GM23338 (cell line): ENCODE measurements at regions not wholly inside any gene's neighbourhood (a gene's known extent, or its start where the extent isn't known, plus 50 kb on each side); places are given as distances from the start of the nearest gene placed in this dataset.

Experiments
- ATAC-seq: fragments of 200-7000 bp; cut with Tn5 transposase; 3 replicates; pipeline ENCODE4 v1.9.1; 2020
- DNase-seq: peaks from one replicate; pipeline ENCODE4 v3.0.0-alpha.2; 2015; ENCODE audit warnings: low spot score
- H2AFZ ChIP-seq: fragments of 200-600 bp; sonication (generic); 2 replicates; pipeline ENCODE4 v1.8.0; 2016; ENCODE audit warnings: antibody characterized with exemption, mild to moderate bottlenecking, moderate library complexity
- H3F3A ChIP-seq: fragments of 200-600 bp; sonication (generic); replicated peaks from 2 replicates; pipeline ENCODE4 v1.8.0; 2017; ENCODE audit warnings: antibody characterized with exemption, mixed run types, low read depth
- H3K27ac ChIP-seq: fragments of 200-600 bp; sonication (generic); 2 replicates; pipeline ENCODE4 v1.6.1; 2016; ENCODE audit warnings: low read depth
- H3K27me3 ChIP-seq: fragments of 200-600 bp; sonication (generic); 2 replicates; pipeline ENCODE4 v1.8.0; 2016; ENCODE audit warnings: mild to moderate bottlenecking, mixed run types, moderate library complexity; ENCODE audit not compliant: insufficient read depth
- H3K36me3 ChIP-seq: fragments of 200-600 bp; sonication (generic); 2 replicates; pipeline ENCODE4 v1.8.0; 2016; ENCODE audit warnings: mild to moderate bottlenecking; ENCODE audit not compliant: insufficient read depth
- H3K4me1 ChIP-seq: fragments of 200-600 bp; sonication (generic); 2 replicates; pipeline ENCODE4 v1.8.0; 2016; ENCODE audit warnings: mild to moderate bottlenecking, moderate library complexity; ENCODE audit not compliant: insufficient read depth
- H3K4me2 ChIP-seq: fragments of 200-600 bp; sonication (generic); 2 replicates; pipeline ENCODE4 v1.7.1; 2017; ENCODE audit warnings: mixed run types
- H3K4me3 ChIP-seq: fragments of 200-600 bp; sonication (generic); 2 replicates; pipeline ENCODE4 v1.6.1; 2016; ENCODE audit warnings: mixed run types
- H3K79me2 ChIP-seq: fragments of 200-600 bp; sonication (generic); replicated peaks from 2 replicates; pipeline ENCODE4 v1.8.0; 2017; ENCODE audit warnings: mild to moderate bottlenecking; ENCODE audit not compliant: insufficient read depth
- H3K9me2 ChIP-seq: fragments of 200-600 bp; sonication (generic); 2 replicates; pipeline ENCODE4 v1.8.0; 2017; ENCODE audit not compliant: insufficient read depth
- H4K20me1 ChIP-seq: fragments of 200-600 bp; sonication (generic); replicated peaks from 2 replicates; pipeline ENCODE4 v1.8.0; 2017; ENCODE audit warnings: mild to moderate bottlenecking; ENCODE audit not compliant: insufficient read depth
- H3K27ac Mint-ChIP-seq: 2 replicates; pipeline ENCODE4 v1.8.0; 2020; ENCODE audit warnings: inconsistent platforms, mild to moderate bottlenecking, moderate library complexity, mixed read lengths
- H3K27me3 Mint-ChIP-seq: 3 replicates; pipeline ENCODE4 v1.8.0; 2022; ENCODE audit warnings: low read depth, mild to moderate bottlenecking, moderate library complexity, mixed read lengths, inconsistent platforms; ENCODE audit not compliant: insufficient read depth, poor library complexity
- H3K36me3 Mint-ChIP-seq: 3 replicates; pipeline ENCODE4 v1.8.0; 2021; ENCODE audit warnings: low read depth, mild to moderate bottlenecking, inconsistent platforms, moderate library complexity, mixed read lengths
- H3K4me1 Mint-ChIP-seq: 3 replicates; pipeline ENCODE4 v1.8.0; 2020; ENCODE audit warnings: mild to moderate bottlenecking, inconsistent platforms, mixed read lengths
- H3K4me3 Mint-ChIP-seq: 3 replicates; pipeline ENCODE4 v1.8.0; 2021; ENCODE audit warnings: moderate library complexity, mild to moderate bottlenecking, inconsistent platforms, mixed read lengths
- H3K9me3 Mint-ChIP-seq: 3 replicates; pipeline ENCODE4 v1.8.0; 2020; ENCODE audit warnings: moderate library complexity, mild to moderate bottlenecking, inconsistent platforms, mixed read lengths
- CREB1 ChIP-seq: fragments of 250-450 bp; sonication (Bioruptor Pico); IDR thresholded peaks from 2 replicates; pipeline ENCODE4 v1.5.0; 2020; ENCODE audit warnings: low read depth, mild to moderate bottlenecking, moderate library complexity
- EZH2 ChIP-seq: fragments of 200-600 bp; sonication (generic); IDR thresholded peaks from one replicate; pipeline ENCODE4 v1.8.0; 2017; ENCODE audit warnings: antibody characterized with exemption, mild to moderate bottlenecking, low read depth; ENCODE audit not compliant: unreplicated experiment
- EZH2phosphoT487 ChIP-seq: fragments of 200-600 bp; sonication (generic); IDR thresholded peaks from one replicate; pipeline ENCODE4 v1.8.1; 2018; ENCODE audit warnings: antibody characterized with exemption; ENCODE audit not compliant: unreplicated experiment
- JUNB ChIP-seq: IDR thresholded peaks from one replicate; pipeline ENCODE4 v1.6.1; 2016; ENCODE audit warnings: antibody characterized with exemption; ENCODE audit not compliant: unreplicated experiment
- NANOG ChIP-seq: IDR thresholded peaks from 2 replicates; pipeline ENCODE4 v1.6.1; 2016; ENCODE audit warnings: antibody characterized with exemption, borderline replicate concordance
- POLR2AphosphoS5 ChIP-seq: IDR thresholded peaks from 2 replicates; pipeline ENCODE4 v1.6.1; 2016; ENCODE audit warnings: antibody characterized with exemption, low read depth
- STAT1 ChIP-seq: IDR thresholded peaks from one replicate; pipeline ENCODE4 v1.6.1; 2016; ENCODE audit warnings: antibody characterized with exemption; ENCODE audit not compliant: unreplicated experiment
- ZNF114 ChIP-seq: fragments of 250-450 bp; sonication (Bioruptor Pico); IDR thresholded peaks from 2 replicates; pipeline ENCODE4 v1.5.0; 2020; ENCODE audit warnings: mild to moderate bottlenecking, moderate library complexity
- ZNF331 ChIP-seq: fragments of 250-450 bp; sonication (Bioruptor Pico); IDR thresholded peaks from 2 replicates; pipeline ENCODE4 v1.5.0; 2020; ENCODE audit warnings: low read depth, mild to moderate bottlenecking, moderate library complexity
- TF ChIP-seq, protein P1 (sequence below), 2 experiments: fragments of 200-600 bp in 1 of 2; sonication (generic) in 1 of 2; conservative IDR thresholded peaks; 2 replicates each; pipeline versions ENCODE4 v1.5.1 to v1.6.1; 2016 to 2017; ENCODE audit warnings: antibody characterized with exemption in 2 of 2, low read depth in 2 of 2, mild to moderate bottlenecking in 2 of 2, moderate library complexity in 1 of 2
- TF ChIP-seq, protein P2 (sequence below): IDR thresholded peaks from 2 replicates; pipeline ENCODE4 v1.6.1; 2016; ENCODE audit warnings: antibody characterized with exemption
- TF ChIP-seq, protein P3 (sequence below): IDR thresholded peaks from one replicate; pipeline ENCODE4 v1.6.1; 2018; ENCODE audit warnings: antibody characterized with exemption; ENCODE audit not compliant: unreplicated experiment

DNA sequence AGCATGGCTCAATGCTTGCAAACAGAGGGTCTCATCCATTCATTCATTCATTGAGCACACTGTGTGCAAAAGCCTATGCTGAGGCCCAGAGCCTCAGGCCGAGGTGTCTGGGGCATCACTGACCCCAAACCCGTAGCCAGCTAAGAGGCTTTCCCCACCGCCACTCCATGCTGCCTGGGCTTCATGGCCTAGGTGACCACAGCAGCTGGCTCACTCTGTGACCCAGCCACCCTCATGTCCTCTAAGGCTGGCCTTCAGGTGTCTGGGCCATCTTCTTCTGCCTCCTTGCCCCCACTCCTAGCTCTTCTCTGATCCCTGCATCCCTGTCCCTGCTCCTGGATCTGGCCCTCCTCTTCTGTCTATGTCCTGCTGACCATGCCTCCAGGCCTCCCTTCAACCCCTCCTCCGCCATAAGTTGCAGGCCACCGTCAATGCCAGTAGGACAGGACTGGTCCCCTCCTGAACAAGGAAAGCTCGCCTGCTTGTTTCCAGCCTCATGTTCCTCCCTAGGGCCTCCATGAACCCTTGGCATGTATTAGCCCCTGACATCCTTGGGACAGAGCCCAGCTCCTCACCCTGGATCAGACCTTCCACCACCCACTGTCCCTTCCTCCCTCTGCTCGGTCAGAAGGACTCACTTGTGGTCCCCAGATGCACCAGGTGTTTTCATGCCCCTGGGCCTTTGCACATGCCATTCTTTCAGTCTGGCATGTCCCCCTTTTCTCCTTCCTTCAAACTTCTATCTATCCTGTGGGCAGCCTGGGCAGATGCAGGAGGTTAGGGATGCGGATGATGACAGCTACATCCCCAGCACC lies 92.8 kb downstream of the MYEOV start:
- peaks cover 12% of the 10 kb centered on the region; the same call in 2 of the 3 replicates for H3K36me3 Mint-ChIP-seq
- H3K9me2 ChIP-seq = no peaks in the 10 kb centered on the region
- 0 out of 2 replicates have a peak, but pooled peaks cover 5% of the 10 kb centered on the region for H3K36me3 ChIP-seq
- ATAC-seq (no peak), DNase-seq (no peak)
- H3K4me1 Mint-ChIP-seq = no peaks in the 10 kb centered on the region
- H3K4me3 ChIP-seq = no peak overlapping the region
- H2AFZ ChIP-seq = no peak overlapping the region
- H3K27me3 ChIP-seq = no peaks in the 10 kb centered on the region
- H3K27ac ChIP-seq = no peak overlapping the region
- H3K9me3 Mint-ChIP-seq = peaks cover 29% of the 10 kb centered on the region
- TF ChIP-seq, protein P1, sequence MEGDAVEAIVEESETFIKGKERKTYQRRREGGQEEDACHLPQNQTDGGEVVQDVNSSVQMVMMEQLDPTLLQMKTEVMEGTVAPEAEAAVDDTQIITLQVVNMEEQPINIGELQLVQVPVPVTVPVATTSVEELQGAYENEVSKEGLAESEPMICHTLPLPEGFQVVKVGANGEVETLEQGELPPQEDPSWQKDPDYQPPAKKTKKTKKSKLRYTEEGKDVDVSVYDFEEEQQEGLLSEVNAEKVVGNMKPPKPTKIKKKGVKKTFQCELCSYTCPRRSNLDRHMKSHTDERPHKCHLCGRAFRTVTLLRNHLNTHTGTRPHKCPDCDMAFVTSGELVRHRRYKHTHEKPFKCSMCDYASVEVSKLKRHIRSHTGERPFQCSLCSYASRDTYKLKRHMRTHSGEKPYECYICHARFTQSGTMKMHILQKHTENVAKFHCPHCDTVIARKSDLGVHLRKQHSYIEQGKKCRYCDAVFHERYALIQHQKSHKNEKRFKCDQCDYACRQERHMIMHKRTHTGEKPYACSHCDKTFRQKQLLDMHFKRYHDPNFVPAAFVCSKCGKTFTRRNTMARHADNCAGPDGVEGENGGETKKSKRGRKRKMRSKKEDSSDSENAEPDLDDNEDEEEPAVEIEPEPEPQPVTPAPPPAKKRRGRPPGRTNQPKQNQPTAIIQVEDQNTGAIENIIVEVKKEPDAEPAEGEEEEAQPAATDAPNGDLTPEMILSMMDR (conservative IDR thresholded peaks at IDR 0.05; ENCODE audit: low read depth in 2 of 2) = no peak
- TF ChIP-seq ZNF331 (CRISPR knock-in tag) (no peak), ZNF114 (CRISPR knock-in tag) (no peak), CREB1 (no peak), JUNB (no peak), POLR2AphosphoS5 (no peak), EZH2phosphoT487 (no peak), NANOG (no peak)
- TF ChIP-seq, protein P2, sequence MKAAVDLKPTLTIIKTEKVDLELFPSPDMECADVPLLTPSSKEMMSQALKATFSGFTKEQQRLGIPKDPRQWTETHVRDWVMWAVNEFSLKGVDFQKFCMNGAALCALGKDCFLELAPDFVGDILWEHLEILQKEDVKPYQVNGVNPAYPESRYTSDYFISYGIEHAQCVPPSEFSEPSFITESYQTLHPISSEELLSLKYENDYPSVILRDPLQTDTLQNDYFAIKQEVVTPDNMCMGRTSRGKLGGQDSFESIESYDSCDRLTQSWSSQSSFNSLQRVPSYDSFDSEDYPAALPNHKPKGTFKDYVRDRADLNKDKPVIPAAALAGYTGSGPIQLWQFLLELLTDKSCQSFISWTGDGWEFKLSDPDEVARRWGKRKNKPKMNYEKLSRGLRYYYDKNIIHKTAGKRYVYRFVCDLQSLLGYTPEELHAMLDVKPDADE = no peak
- no peaks in the 10 kb centered on the region for H3F3A ChIP-seq
- no peaks in the 10 kb centered on the region for H4K20me1 ChIP-seq
- peaks cover 9% of the 10 kb centered on the region for H3K27me3 Mint-ChIP-seq
- H3K79me2 ChIP-seq = no peaks in the 10 kb centered on the region
- no peak overlapping the region for H3K4me2 ChIP-seq
- no peak overlapping the region for H3K27ac Mint-ChIP-seq
- no peaks in the 10 kb centered on the region for H3K4me1 ChIP-seq
- H3K4me3 Mint-ChIP-seq = no peak overlapping the region

DNA sequence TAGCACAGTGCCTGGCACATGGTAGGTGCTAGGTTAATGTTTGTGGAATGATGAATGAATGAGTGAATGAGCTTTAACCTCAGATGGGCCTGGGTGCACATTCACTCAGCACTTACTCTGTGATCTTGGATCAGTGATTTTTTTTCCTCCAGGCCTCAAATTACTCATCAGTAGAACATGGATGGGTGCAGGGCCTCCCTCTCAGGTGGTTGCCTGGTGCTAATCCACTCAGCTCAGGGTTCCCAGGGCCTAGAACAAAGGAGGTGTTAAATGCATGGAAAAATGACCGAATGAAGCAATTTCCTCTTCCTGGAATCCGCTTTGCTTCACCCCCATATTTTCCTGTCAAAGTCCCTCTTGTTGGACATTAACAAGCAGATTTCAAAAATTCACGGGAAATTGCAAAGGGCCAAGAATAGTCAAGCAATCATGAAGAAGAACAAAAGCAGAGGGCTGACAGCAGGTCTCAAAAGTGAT lies 93.5 kb downstream of the MYEOV start:
- Histone ChIP-seq H3K27ac (no peak overlapping the region), H3K79me2 (no peaks in the 10 kb centered on the region), H3F3A (no peaks in the 10 kb centered on the region), H4K20me1 (no peaks in the 10 kb centered on the region), H3K4me2 (no peak overlapping the region), H3K27me3 (no peaks in the 10 kb centered on the region), H3K4me1 (no peaks in the 10 kb centered on the region), H3K4me3 (no peak overlapping the region), H2AFZ (no peak overlapping the region), H3K9me2 (no peaks in the 10 kb centered on the region), H3K36me3 (0 out of 2 replicates have a peak, but pooled peaks cover 5% of the 10 kb centered on the region)
- Mint-ChIP-seq H3K4me3 (no peak overlapping the region), H3K27me3 (peaks cover 9% of the 10 kb centered on the region), H3K36me3 (peaks cover 12% of the 10 kb centered on the region; the same call in 2 of the 3 replicates), H3K27ac (no peak overlapping the region), H3K9me3 (peaks cover 29% of the 10 kb centered on the region), H3K4me1 (no peaks in the 10 kb centered on the region)
- no peak for ATAC-seq
- no peak for DNase-seq
- TF ChIP-seq EZH2 (no peak), EZH2phosphoT487 (no peak), STAT1 (no peak), ZNF114 (CRISPR knock-in tag) (no peak), NANOG (no peak), CREB1 (no peak), JUNB (no peak)
- TF ChIP-seq, protein P1 (conservative IDR thresholded peaks at IDR 0.05; ENCODE audit: low read depth in 2 of 2) = no peak
- TF ChIP-seq, protein P3, sequence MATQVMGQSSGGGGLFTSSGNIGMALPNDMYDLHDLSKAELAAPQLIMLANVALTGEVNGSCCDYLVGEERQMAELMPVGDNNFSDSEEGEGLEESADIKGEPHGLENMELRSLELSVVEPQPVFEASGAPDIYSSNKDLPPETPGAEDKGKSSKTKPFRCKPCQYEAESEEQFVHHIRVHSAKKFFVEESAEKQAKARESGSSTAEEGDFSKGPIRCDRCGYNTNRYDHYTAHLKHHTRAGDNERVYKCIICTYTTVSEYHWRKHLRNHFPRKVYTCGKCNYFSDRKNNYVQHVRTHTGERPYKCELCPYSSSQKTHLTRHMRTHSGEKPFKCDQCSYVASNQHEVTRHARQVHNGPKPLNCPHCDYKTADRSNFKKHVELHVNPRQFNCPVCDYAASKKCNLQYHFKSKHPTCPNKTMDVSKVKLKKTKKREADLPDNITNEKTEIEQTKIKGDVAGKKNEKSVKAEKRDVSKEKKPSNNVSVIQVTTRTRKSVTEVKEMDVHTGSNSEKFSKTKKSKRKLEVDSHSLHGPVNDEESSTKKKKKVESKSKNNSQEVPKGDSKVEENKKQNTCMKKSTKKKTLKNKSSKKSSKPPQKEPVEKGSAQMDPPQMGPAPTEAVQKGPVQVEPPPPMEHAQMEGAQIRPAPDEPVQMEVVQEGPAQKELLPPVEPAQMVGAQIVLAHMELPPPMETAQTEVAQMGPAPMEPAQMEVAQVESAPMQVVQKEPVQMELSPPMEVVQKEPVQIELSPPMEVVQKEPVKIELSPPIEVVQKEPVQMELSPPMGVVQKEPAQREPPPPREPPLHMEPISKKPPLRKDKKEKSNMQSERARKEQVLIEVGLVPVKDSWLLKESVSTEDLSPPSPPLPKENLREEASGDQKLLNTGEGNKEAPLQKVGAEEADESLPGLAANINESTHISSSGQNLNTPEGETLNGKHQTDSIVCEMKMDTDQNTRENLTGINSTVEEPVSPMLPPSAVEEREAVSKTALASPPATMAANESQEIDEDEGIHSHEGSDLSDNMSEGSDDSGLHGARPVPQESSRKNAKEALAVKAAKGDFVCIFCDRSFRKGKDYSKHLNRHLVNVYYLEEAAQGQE = no peak
- TF ChIP-seq, protein P2 = no peak
